Ascending aorta (tissue), 2 donors: ENCODE measurements at regions not wholly inside any gene's neighbourhood (a gene's known extent, or its start where the extent isn't known, plus 50 kb on each side); places are given as distances from the start of the nearest gene placed in this dataset.
"Not testable (repeated sequence)": the region's sequence is repeated elsewhere in the genome, so short reads cannot be mapped to it uniquely, and the experiment has no call there.

Experiments used
- DNase-seq, 2 donors: peaks; one replicate each; pipeline ENCODE4 v3.0.0-alpha.2; 2019; ENCODE audit warnings: low spot score in 2 of 2
- H3K27ac ChIP-seq, 2 donors: fragments of 200-600 bp; sonication (generic); one replicate each; pipeline ENCODE4 v1.5.1; 2016 to 2017; ENCODE audit warnings: mild to moderate bottlenecking in 1 of 2
- H3K27me3 ChIP-seq: fragments of 200-600 bp; sonication (generic); one replicate; pipeline ENCODE4 v1.5.1; 2017
- H3K36me3 ChIP-seq, 2 donors: fragments of 200-600 bp; sonication (generic); one replicate each; pipeline ENCODE4 v1.5.1; 2016
- H3K4me1 ChIP-seq, 2 donors: fragments of 200-600 bp; sonication (generic); one replicate each; pipeline ENCODE4 v1.5.1; 2016 to 2017; ENCODE audit warnings: mild to moderate bottlenecking in 1 of 2
- H3K4me3 ChIP-seq, 2 donors: fragments of 200-600 bp; sonication (generic); one replicate each; pipeline ENCODE4 v1.5.1; 2016 to 2017; ENCODE audit warnings: mild to moderate bottlenecking in 1 of 2
- H3K9me3 ChIP-seq, 2 donors: fragments of 200-600 bp; sonication (generic); one replicate each; pipeline ENCODE4 v1.5.1; 2016
- intact Hi-C: fragments of 100-400 bp; cut with DNase I; formaldehyde crosslinking; loops from one replicate; pipeline ENCODE4 v1.15.1; 2023
- TF ChIP-seq, protein P1 (sequence below), 3 experiments: fragments of 200-600 bp in 2 of 3; fragments of 450-650 bp in 1 of 3; sonication (generic) in 2 of 3; IDR thresholded peaks; one replicate each; pipeline ENCODE4 v1.5.1; 2016 to 2019; ENCODE audit warnings: antibody characterized with exemption in 3 of 3, mild to moderate bottlenecking in 1 of 3, moderate library complexity in 1 of 3

DNA sequence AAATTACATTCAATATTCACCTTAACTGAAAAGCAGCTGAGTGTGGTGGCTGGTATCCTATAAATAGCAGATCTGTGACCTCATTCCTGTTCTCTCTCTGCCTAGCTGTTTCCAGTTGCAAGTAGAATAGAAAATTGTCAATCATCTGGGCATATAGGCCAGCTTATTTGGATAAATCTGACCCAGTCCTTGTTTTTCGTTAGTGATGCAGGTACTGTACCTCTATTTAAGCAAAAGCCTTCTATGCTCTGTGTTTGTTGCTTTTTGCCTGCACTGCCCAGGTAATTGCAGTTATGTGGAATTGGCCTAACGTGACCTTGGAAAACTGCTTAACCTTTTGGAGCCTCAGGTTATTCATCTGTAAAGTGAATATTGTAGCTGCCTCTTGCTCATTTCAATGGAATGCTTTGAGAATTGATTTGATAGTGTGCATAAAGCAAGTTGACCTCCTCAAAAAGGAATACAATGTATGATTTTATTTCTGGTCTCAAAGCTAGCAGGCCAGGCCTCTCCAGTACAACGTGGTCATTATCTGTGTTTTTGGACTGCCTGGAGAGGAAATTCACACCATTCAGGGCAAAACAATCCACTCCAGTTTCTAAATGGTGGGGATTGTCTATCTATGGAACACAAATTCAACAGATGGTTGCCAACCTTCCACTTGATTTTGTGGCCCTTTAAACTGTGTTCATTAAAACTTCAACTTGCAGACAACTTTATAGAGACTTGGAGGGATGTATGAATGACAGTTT lies 508.7 kb upstream of the CITED2 start:
- TF ChIP-seq, protein P1, sequence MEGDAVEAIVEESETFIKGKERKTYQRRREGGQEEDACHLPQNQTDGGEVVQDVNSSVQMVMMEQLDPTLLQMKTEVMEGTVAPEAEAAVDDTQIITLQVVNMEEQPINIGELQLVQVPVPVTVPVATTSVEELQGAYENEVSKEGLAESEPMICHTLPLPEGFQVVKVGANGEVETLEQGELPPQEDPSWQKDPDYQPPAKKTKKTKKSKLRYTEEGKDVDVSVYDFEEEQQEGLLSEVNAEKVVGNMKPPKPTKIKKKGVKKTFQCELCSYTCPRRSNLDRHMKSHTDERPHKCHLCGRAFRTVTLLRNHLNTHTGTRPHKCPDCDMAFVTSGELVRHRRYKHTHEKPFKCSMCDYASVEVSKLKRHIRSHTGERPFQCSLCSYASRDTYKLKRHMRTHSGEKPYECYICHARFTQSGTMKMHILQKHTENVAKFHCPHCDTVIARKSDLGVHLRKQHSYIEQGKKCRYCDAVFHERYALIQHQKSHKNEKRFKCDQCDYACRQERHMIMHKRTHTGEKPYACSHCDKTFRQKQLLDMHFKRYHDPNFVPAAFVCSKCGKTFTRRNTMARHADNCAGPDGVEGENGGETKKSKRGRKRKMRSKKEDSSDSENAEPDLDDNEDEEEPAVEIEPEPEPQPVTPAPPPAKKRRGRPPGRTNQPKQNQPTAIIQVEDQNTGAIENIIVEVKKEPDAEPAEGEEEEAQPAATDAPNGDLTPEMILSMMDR (IDR thresholded peaks at IDR 0.05), result no peak
- H3K27me3 ChIP-seq, result no peaks in the 10 kb centered on the region
- no peaks in the 10 kb centered on the region for H3K36me3 ChIP-seq
- H3K4me3 ChIP-seq, result peak overlapping the region in 1 of 2 donors; percentile 32
- no peaks in the 10 kb centered on the region for H3K9me3 ChIP-seq
- peak overlapping the region; percentile 24 to 46 for H3K27ac ChIP-seq
- intact Hi-C loops, result loop anchor here (5.0 kb wide), 3 partner anchors 59 to 511 kb away; partner anchors contain the start of gene CITED2
- H3K4me1 ChIP-seq, result peaks cover 4 to 16% of the 10 kb centered on the region in 2 donors
- no peak for DNase-seq

- Histone ChIP-seq H3K4me1 (peaks cover 4 to 16% of the 10 kb centered on the region in 2 donors), H3K9me3 (no peaks in the 10 kb centered on the region), H3K27ac (peak overlapping the region in 1 of 2 donors; percentile 69), H3K4me3 (peak overlapping the region; percentile 1 to 32), H3K27me3 (no peaks in the 10 kb centered on the region), H3K36me3 (no peaks in the 10 kb centered on the region)
- TF ChIP-seq, protein P1 (IDR thresholded peaks at IDR 0.05), result no peak
- no peak for DNase-seq
- intact Hi-C loops, result loop anchor here (5.0 kb wide), 3 partner anchors 60 to 510 kb away; partner anchors contain the start of gene CITED2
Measured at GRCh38 chr6:139882234-139882633, 507.8 kb upstream of the CITED2 start.

DNA sequence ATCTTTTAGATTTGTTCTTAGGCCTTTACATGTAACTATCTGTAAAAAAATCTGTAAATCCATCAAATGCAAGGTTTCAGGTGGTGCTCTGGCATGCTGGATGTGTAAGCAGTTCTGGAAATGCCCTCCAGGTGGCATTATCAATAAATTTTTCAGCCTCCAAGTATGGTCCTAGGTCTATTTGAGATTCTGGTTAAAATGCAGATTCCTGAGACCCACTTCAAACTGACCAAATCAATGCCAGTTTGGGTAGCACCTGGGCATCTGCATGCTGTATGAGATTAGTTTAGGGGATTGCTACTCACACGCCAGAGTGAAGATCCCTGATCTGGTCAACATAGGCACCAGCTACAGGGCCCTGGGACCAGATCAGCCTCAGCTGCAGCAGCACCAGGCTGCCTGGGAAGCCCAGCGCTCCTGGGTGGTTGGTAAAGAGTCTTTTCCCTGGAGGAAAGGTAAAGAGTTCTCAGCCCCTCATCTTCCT lies 507.3 kb upstream of the CITED2 start:
- Histone ChIP-seq H3K27me3 (no peaks in the 10 kb centered on the region), H3K4me1 (peaks cover 4 to 16% of the 10 kb centered on the region in 2 donors), H3K36me3 (no peaks in the 10 kb centered on the region), H3K4me3 (peak overlapping the region; percentile 1 to 32), H3K9me3 (no peaks in the 10 kb centered on the region), H3K27ac (peak overlapping the region in 1 of 2 donors; percentile 69)
- intact Hi-C loops, result loop anchor here (5.0 kb wide), 3 partner anchors 61 to 509 kb away; partner anchors contain the start of gene CITED2
- TF ChIP-seq, protein P1 (IDR thresholded peaks at IDR 0.05), result peak; percentile 43 to 54 (median 45)
- DNase-seq, result no peak

DNA sequence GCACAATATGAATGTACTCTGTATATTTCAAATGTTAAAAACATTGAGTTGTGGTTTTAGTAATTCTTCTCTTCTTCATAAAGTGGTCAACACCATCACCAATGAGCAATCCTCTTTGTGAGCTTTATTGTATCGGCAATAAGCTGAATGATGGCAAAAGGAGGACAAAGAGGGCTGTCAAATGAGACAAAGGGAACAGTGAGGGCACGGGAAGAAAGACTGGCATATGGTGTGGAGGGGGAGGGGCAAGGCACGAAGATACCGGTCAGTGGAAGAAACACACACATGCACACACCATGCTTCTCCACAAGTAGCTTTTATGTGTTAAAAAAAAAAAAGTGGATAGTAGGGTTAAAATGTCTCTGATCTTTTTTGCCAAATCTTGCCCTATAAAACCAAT lies 506.8 kb upstream of the CITED2 start:
- intact Hi-C loops, result loop anchor here (5.0 kb wide), 3 partner anchors 61 to 509 kb away; partner anchors contain the start of gene CITED2
- H3K27ac ChIP-seq, result no peak overlapping the region
- no peak overlapping the region for H3K4me3 ChIP-seq

DNA sequence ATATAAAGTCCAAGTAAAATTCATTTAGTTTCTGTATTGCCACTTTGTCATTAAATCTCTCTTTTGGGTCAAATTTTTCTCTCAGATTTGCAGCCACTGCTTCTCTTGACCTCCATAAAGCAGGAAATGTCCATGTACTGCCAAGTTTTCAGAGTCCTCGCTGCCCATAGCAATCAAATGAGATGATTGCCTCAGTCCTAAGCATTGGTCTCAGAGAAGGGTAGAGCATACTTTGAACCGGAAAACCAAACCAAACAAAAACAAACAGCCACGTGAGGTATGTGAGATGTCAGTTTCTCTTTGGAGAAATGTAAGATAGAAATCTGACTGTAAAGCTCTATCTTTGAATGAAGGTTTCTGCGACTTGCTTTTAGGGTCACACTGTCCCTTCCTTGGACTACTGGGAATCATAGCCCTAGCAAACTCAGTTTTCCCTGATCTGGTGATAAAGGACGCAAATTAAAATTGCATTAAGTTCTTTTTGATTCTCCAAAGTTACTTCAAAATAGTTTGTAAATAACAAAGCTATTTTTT lies 505.4 kb upstream of the CITED2 start:
- Histone ChIP-seq H3K4me3 (no peak overlapping the region), H3K27me3 (no peaks in the 10 kb centered on the region), H3K27ac (no peak overlapping the region), H3K36me3 (no peaks in the 10 kb centered on the region), H3K4me1 (peaks cover 4 to 16% of the 10 kb centered on the region in 2 donors), H3K9me3 (no peaks in the 10 kb centered on the region)
- TF ChIP-seq, protein P1 (IDR thresholded peaks at IDR 0.05), result no peak
- DNase-seq, result no peak
- intact Hi-C loops, result loop anchor here (5.0 kb wide), 3 partner anchors 62 to 508 kb away; partner anchors contain the start of gene CITED2

More for the DNA sequence above, 506.8 kb upstream of the CITED2 start:
- TF ChIP-seq, protein P1 (IDR thresholded peaks at IDR 0.05), result no peak
- H3K4me1 ChIP-seq, result peaks cover 4 to 16% of the 10 kb centered on the region in 2 donors
- H3K9me3 ChIP-seq, result no peaks in the 10 kb centered on the region
- no peaks in the 10 kb centered on the region for H3K36me3 ChIP-seq
- no peaks in the 10 kb centered on the region for H3K27me3 ChIP-seq
- DNase-seq, result no peak

GRCh38 chr6:139879241-139879640 lies 504.8 kb upstream of the CITED2 start:
- peaks cover 4 to 16% of the 10 kb centered on the region in 2 donors for H3K4me1 ChIP-seq
- DNase-seq, H3K36me3 ChIP-seq, H3K4me3 ChIP-seq, H3K27ac ChIP-seq, H3K9me3 ChIP-seq, intact Hi-C loops, H3K27me3 ChIP-seq: not testable (repeated sequence)
